Ascending aorta (tissue), 2 donors: ENCODE measurements at regions not wholly inside any gene's neighbourhood (a gene's known extent, or its start where the extent isn't known, plus 50 kb on each side); places are given as distances from the start of the nearest gene placed in this dataset.

Experiments used
- DNase-seq, 2 donors: peaks; one replicate each; pipeline ENCODE4 v3.0.0-alpha.2; 2019; ENCODE audit warnings: low spot score in 2 of 2
- H3K27ac ChIP-seq, 2 donors: fragments of 200-600 bp; sonication (generic); one replicate each; pipeline ENCODE4 v1.5.1; 2016 to 2017; ENCODE audit warnings: mild to moderate bottlenecking in 1 of 2
- H3K27me3 ChIP-seq: fragments of 200-600 bp; sonication (generic); one replicate; pipeline ENCODE4 v1.5.1; 2017
- H3K36me3 ChIP-seq, 2 donors: fragments of 200-600 bp; sonication (generic); one replicate each; pipeline ENCODE4 v1.5.1; 2016
- H3K4me1 ChIP-seq, 2 donors: fragments of 200-600 bp; sonication (generic); one replicate each; pipeline ENCODE4 v1.5.1; 2016 to 2017; ENCODE audit warnings: mild to moderate bottlenecking in 1 of 2
- H3K4me3 ChIP-seq, 2 donors: fragments of 200-600 bp; sonication (generic); one replicate each; pipeline ENCODE4 v1.5.1; 2016 to 2017; ENCODE audit warnings: mild to moderate bottlenecking in 1 of 2
- H3K9me3 ChIP-seq, 2 donors: fragments of 200-600 bp; sonication (generic); one replicate each; pipeline ENCODE4 v1.5.1; 2016
- CTCF ChIP-seq, 3 experiments: fragments of 200-600 bp in 2 of 3; fragments of 450-650 bp in 1 of 3; sonication (generic) in 2 of 3; IDR thresholded peaks; one replicate each; pipeline ENCODE4 v1.5.1; 2016 to 2019; ENCODE audit warnings: antibody characterized with exemption in 3 of 3, mild to moderate bottlenecking in 1 of 3, moderate library complexity in 1 of 3
- intact Hi-C: fragments of 100-400 bp; cut with DNase I; formaldehyde crosslinking; loops from one replicate; pipeline ENCODE4 v1.15.1; 2023

GRCh38 chr21:21816778-21817177, 818.6 kb downstream of the NCAM2 start:
- no peaks in the 10 kb centered on the region for H3K36me3 ChIP-seq
- H3K4me3 ChIP-seq = no peak overlapping the region
- TF ChIP-seq CTCF (IDR thresholded peaks at IDR 0.05) = no peak
- H3K27me3 ChIP-seq = no peaks in the 10 kb centered on the region
- no peak overlapping the region for H3K27ac ChIP-seq
- no peaks in the 10 kb centered on the region for H3K9me3 ChIP-seq
- H3K4me1 ChIP-seq = no peaks in the 10 kb centered on the region
- intact Hi-C loops = no loop called here
- no peak for DNase-seq

- Histone ChIP-seq H3K9me3 (no peaks in the 10 kb centered on the region), H3K27ac (no peak overlapping the region), H3K36me3 (no peaks in the 10 kb centered on the region), H3K4me1 (no peaks in the 10 kb centered on the region), H3K4me3 (no peak overlapping the region), H3K27me3 (no peaks in the 10 kb centered on the region)
- intact Hi-C loops = no loop called here
- DNase-seq = no peak
- no peak for TF ChIP-seq CTCF (IDR thresholded peaks at IDR 0.05)
These were observed 820.7 kb downstream of the NCAM2 start for GRCh38 chr21:21818898-21819297.

DNA sequence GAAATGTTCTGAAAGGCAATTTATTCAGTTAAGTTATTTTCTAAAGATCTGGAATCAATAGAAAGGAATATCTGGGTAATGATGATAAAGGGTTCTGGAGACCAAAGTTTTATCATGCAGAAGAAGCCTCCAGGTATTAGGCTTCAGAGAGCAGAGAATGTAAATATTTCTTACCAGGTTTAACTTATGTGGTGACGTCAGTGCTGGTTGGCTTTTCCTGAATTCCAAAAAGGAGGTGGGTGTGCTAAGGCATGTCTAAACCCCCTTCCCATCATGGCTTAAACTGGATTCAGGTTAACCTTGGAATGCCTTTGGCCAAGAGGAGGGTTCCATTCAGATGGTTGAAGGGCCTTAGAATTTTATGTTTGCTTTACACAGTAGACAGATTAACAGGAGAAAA, 829.9 kb downstream of the NCAM2 start:
- H3K27me3 ChIP-seq = no peaks in the 10 kb centered on the region
- H3K36me3 ChIP-seq = no peaks in the 10 kb centered on the region
- H3K27ac ChIP-seq = no peak overlapping the region
- no peaks in the 10 kb centered on the region for H3K4me1 ChIP-seq
- no peak for TF ChIP-seq CTCF (IDR thresholded peaks at IDR 0.05)
- no peaks in the 10 kb centered on the region for H3K9me3 ChIP-seq
- no peak for DNase-seq
- H3K4me3 ChIP-seq = no peak overlapping the region
- intact Hi-C loops = no loop called here

DNA sequence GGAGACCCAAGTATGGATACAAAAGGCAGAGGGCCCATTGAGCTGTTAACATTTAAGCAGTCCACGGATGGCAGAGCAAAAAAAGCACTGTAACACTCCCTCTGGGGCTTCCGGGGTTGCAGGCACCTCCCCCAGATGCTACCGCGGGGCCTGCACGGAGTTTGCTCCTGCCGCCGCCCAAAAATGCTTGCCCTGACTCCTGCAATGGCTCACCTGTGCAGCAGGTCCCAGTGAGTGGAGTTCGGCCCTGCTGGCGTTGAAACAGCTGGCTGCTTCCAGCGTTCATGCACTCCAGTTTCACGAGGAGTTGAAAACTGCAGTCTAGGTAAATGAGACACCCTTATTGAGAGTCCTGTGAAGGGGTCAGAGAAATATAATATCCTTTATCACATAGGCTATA, 832.8 kb downstream of the NCAM2 start:
- Histone ChIP-seq H3K9me3 (no peaks in the 10 kb centered on the region), H3K4me3 (no peak overlapping the region), H3K27me3 (no peaks in the 10 kb centered on the region), H3K27ac (no peak overlapping the region), H3K4me1 (no peaks in the 10 kb centered on the region), H3K36me3 (no peaks in the 10 kb centered on the region)
- no peak for DNase-seq
- intact Hi-C loops = no loop called here
- TF ChIP-seq CTCF (IDR thresholded peaks at IDR 0.05) = no peak

GRCh38 chr21:21845901-21846300, 847.7 kb downstream of the NCAM2 start:
- H3K4me3 ChIP-seq = no peak overlapping the region
- intact Hi-C loops = no loop called here
- H3K9me3 ChIP-seq = no peaks in the 10 kb centered on the region
- no peaks in the 10 kb centered on the region for H3K27me3 ChIP-seq
- no peaks in the 10 kb centered on the region for H3K36me3 ChIP-seq
- TF ChIP-seq CTCF (IDR thresholded peaks at IDR 0.05) = no peak
- no peak overlapping the region for H3K27ac ChIP-seq
- DNase-seq = no peak
- H3K4me1 ChIP-seq = no peaks in the 10 kb centered on the region

- no peak for TF ChIP-seq CTCF (IDR thresholded peaks at IDR 0.05)
- no peaks in the 10 kb centered on the region for H3K4me1 ChIP-seq
- intact Hi-C loops = no loop called here
- H3K27me3 ChIP-seq = no peaks in the 10 kb centered on the region
- no peaks in the 10 kb centered on the region for H3K36me3 ChIP-seq
- H3K4me3 ChIP-seq = no peak overlapping the region
- H3K27ac ChIP-seq = no peak overlapping the region
- H3K9me3 ChIP-seq = no peaks in the 10 kb centered on the region
- no peak for DNase-seq
These were observed 853.0 kb downstream of the NCAM2 start for GRCh38 chr21:21851205-21851604.
